Adrenal gland (tissue), 5 donors: ENCODE measurements at regions not wholly inside any gene's neighbourhood (a gene's known extent, or its start where the extent isn't known, plus 50 kb on each side); places are given as distances from the start of the nearest gene placed in this dataset.

Experiments
- CTCF ChIP-seq, 6 experiments: fragments of 450-650 bp in 4 of 6; fragments of 200-600 bp in 2 of 6; sonication (generic) in 1 of 6; IDR thresholded peaks; 1 replicate in 5 of 6; 2 replicates in 1 of 6; pipeline versions ENCODE4 v1.5.1 to v1.8.0; 2016 to 2021; ENCODE audit warnings: antibody characterized with exemption in 6 of 6, mild to moderate bottlenecking in 2 of 6, moderate library complexity in 1 of 6
- POLR2A ChIP-seq, 2 donors: fragments of 450-650 bp; IDR thresholded peaks; one replicate each; pipeline ENCODE4 v1.6.1; 2017; ENCODE audit warnings: antibody characterized with exemption in 2 of 2, mild to moderate bottlenecking in 2 of 2, moderate library complexity in 1 of 2
- donor health status: DM: no; HTN: no; CAD: no.

- no peak for TF ChIP-seq CTCF (IDR thresholded peaks at IDR 0.05)
- no peak for TF ChIP-seq POLR2A (IDR thresholded peaks at IDR 0.05)
Measured at GRCh38 chr10:56082169-56082568, 278.9 kb downstream of the ZWINT start.
